OCI-LY7 (cell line): ENCODE measurements at regions not wholly inside any gene's neighbourhood (a gene's known extent, or its start where the extent isn't known, plus 50 kb on each side); places are given as distances from the start of the nearest gene placed in this dataset.
"Not testable (repeated sequence)": the region's sequence is repeated elsewhere in the genome, so short reads cannot be mapped to it uniquely, and the experiment has no call there.

Source experiments
- EZH2phosphoT487 ChIP-seq: fragments of 200-600 bp; sonication (generic); IDR thresholded peaks from 2 replicates; pipeline ENCODE4 v1.6.1; 2018; ENCODE audit warnings: low read depth, borderline replicate concordance, mild to moderate bottlenecking, mixed run types, antibody characterized with exemption, low read length, moderate library complexity, mixed read lengths
- TF ChIP-seq, protein P1 (sequence below): fragments of 200-600 bp; sonication (generic); conservative IDR thresholded peaks from 2 replicates; pipeline ENCODE4 v1.5.1; 2014; ENCODE audit warnings: mild to moderate bottlenecking, antibody characterized with exemption, low read length, moderate library complexity, mixed read lengths

DNA sequence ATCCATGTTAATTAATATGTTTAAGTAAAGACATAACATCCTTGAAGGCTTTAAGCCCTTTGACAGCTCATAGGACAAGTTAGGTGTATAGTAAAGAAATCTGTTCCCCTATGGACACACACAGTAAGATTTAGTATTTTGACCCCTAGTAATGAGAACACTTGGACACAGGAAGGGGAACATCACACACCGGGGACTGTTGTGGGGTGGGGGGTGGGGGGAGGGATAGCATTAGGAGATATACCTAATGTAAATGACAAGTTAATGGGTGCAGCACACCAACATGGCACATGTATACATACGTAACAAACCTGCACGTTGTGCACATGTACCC, 59.1 kb upstream of the ZC3H15 start:
- TF ChIP-seq, protein P1, sequence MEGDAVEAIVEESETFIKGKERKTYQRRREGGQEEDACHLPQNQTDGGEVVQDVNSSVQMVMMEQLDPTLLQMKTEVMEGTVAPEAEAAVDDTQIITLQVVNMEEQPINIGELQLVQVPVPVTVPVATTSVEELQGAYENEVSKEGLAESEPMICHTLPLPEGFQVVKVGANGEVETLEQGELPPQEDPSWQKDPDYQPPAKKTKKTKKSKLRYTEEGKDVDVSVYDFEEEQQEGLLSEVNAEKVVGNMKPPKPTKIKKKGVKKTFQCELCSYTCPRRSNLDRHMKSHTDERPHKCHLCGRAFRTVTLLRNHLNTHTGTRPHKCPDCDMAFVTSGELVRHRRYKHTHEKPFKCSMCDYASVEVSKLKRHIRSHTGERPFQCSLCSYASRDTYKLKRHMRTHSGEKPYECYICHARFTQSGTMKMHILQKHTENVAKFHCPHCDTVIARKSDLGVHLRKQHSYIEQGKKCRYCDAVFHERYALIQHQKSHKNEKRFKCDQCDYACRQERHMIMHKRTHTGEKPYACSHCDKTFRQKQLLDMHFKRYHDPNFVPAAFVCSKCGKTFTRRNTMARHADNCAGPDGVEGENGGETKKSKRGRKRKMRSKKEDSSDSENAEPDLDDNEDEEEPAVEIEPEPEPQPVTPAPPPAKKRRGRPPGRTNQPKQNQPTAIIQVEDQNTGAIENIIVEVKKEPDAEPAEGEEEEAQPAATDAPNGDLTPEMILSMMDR, result not testable (repeated sequence)
- TF ChIP-seq EZH2phosphoT487, result not testable (repeated sequence)
